HG03095 (cell line): ENCODE measurements at regions not wholly inside any gene's neighbourhood (a gene's known extent, or its start where the extent isn't known, plus 50 kb on each side); places are given as distances from the start of the nearest gene placed in this dataset.
"Not testable (repeated sequence)": the region's sequence is repeated elsewhere in the genome, so short reads cannot be mapped to it uniquely, and the experiment has no call there.

Experiments used
- ATAC-seq: cut with Tn5 transposase; IDR thresholded peaks from one replicate; pipeline ENCODE4 v1.9.1; 2021; ENCODE audit warnings: moderate library complexity; ENCODE audit not compliant: unreplicated experiment

GRCh38 chr10:106392778-106393177 is 771.7 kb downstream of the SORCS1 start:
- no peak for ATAC-seq

- ATAC-seq: no peak
Observed at GRCh38 chr10:106387063-106387462, 777.4 kb downstream of the SORCS1 start.

DNA sequence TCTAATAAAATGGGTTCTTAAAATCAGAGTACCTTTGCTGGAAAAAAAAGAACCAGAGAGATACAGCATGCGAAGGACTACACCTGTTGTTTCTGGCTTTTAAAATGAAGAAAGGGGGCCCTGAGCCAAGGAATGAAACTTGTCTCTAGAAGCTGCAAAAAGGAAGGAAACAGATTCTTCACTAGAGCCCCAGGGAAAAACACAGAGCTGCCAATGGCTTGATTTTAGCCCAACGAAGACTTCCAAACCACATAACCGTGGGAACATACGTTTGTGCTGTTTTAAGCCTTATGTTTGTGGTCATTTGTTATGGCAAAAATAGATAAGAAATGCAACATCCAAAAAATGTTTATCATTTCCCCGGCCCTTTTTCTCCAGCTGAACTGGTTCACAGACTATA is 780.0 kb downstream of the SORCS1 start:
- no peak for ATAC-seq

DNA sequence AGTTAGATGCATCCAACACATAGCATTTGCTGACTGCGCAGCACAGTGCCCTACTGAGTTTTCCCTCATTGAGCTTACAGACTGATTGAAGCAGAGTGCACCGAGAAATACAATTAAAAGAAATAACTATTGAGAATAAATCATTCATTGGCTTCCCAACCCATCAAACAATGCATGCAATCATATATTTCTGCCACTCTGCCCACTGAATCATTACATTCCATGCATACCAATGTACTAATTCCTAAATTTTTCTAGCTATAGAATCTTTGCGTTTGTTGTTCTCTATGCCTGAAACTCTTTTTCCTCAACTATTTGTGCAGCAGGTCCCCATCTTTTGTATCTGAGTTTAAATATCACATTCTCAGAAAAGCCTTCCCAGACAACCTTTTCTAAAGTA is 783.8 kb downstream of the SORCS1 start:
- no peak for ATAC-seq

DNA sequence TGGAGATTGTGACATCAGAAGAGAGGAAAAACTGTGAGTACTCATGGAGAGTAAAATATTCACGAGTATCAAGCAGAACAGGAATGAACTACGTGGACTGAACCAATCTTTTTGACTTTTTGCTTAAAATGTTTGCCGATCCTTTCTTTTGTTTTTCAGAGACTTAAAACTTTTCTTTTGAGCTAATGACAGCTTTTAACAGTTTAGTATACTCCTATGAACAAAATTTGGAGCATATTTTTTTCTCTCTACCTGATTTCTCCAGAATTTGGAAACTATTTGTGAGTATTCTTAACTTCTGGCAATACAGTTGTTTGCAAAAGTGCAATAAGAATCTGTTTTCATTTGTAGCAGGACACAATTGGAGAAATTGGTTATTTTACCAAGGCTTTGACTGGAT is 786.3 kb downstream of the SORCS1 start:
- no peak for ATAC-seq

DNA sequence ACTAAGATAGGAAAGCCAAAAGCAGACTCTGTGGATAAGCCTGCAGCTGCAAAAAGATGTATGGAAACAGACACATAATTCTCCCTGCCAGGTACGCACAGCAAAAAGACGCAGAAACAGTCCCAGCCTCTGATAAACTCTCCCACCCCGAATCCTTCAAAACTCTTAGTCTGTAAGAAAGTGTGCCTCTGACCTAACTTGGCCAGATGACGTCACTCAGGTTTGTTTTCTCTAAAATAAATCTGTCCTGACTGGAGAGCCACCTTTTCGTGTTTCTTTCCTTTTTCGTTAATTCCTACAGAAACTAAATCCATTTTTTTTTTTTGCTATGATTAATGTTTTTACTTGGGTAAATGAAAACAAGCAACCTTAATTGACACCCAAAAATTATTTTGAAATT is 793.8 kb downstream of the SORCS1 start:
- ATAC-seq: no peak

DNA sequence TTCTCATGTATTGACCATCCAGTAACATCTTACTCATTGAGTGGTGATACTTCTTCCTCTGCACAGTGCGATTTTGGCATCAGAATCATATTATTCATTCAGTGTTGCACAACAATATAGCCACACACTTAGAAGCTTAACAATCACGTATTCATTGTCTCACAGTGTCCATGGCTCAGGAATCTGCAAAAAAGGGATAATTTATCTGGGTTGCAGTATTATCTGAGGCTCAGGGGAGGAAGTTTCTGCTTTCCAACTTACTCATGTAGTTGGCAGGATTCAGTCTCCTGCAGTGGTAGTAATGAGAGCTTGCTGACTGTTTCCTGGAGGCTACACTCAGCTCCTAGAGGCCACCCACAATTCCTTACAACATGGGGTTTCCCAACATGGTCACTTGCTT is 803.6 kb downstream of the SORCS1 start:
- ATAC-seq: no peak

GRCh38 chr10:106355450-106355849 is 809.1 kb downstream of the SORCS1 start:
- no peak for ATAC-seq

GRCh38 chr10:106348933-106349332 is 815.6 kb downstream of the SORCS1 start:
- no peak for ATAC-seq

DNA sequence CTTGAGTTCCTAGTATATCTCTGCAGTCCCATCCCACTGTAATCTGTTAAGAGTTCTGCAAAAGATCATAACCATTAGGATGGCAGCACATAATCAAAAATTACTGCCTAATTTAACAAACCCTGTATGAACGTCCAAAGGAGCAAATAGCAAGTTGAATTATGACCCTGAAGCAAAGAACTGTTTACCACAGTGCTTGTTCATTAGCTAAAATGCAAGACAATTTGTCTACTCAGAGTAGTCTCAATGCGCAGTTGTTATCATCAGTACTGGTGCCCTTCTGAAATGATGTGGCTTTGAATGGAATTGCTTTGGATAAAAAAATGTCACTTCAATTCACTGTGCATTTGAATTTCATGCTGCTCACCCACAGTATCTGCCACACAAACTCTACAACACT is 817.0 kb downstream of the SORCS1 start:
- ATAC-seq: no peak

DNA sequence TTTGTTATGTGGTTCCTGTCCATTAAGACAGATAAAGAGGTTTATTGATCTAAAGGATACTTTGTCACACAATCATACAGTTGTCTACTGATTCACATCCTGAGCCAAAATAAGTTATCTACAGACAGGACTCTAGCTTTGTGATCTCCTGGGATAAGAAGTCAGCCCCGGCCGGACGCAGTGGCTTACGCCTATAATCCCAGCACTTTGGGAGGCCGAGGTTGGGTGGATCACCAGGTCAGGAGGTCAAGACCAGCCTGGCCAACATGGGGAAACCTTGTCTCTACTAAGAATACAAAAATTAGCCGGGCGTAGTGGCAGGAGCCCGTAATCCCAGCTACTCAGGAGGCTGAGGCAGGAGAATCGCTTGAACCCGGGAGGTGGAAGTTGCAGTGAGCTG is 821.0 kb downstream of the SORCS1 start:
- not testable (repeated sequence) for ATAC-seq

GRCh38 chr10:106341356-106341755 is 823.1 kb downstream of the SORCS1 start:
- no peak for ATAC-seq

DNA sequence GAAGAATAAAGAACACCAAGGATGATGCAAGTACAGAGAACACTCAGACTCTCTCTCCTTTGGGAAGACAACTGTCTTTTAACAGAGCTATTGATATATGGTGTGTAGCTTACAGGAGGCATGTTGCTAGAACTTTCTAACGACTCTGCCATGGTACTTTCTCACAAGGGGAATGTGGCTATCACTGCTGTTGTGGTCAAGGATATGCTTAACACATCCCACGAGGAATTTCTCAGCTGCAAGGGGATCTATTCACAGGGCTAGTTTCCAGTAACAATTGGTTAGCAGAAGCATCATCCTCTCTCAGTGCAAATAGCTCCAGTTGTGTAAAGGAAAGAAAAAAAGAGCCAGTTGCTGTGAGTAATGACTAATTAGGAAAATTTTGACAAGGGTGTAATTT is 826.0 kb downstream of the SORCS1 start:
- ATAC-seq: no peak

DNA sequence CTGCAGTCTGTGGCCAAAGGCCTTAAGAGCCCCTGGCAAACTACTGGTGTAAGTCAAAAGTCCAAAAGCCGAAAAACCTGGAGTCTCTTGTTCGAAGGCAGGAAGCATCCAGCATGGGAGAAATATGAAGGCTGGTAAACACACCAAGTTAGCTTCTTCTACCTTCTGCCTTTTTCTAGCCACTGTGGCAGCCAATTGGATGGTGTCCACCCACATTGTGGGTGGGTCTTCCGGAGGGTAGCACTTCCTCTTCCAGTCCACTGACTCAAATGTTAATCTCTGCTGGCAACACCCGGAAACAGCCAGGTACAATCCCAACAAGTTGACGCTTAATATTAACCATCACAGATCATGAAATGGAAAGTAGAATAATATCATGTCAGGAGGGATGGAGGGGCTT is 827.6 kb downstream of the SORCS1 start:
- no peak for ATAC-seq

GRCh38 chr10:106327747-106328146 is 836.8 kb downstream of the SORCS1 start:
- no peak for ATAC-seq

DNA sequence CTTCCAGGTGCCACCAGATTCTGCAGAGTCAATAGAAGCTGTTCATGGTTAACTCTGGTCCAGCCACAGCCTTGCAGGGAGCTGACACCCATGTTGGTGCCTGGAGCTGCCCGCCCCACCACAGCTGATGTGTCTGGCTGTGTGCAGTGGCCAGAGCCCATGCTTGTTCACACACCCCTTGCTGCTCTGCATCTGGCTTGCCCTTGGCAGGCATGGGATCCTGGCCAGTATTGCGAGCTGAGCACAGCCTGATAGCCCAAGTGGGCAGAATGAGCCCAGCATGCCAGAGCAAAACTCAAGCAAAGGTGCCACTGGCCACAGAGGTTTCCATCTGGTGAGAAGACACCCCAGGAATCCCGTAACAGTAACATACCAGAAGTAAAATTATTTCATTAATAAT is 843.6 kb downstream of the SORCS1 start:
- no peak for ATAC-seq

- ATAC-seq: no peak
Observed at GRCh38 chr10:106320078-106320477, 844.4 kb downstream of the SORCS1 start.

GRCh38 chr10:106317554-106317953 is 847.0 kb downstream of the SORCS1 start:
- no peak for ATAC-seq

DNA sequence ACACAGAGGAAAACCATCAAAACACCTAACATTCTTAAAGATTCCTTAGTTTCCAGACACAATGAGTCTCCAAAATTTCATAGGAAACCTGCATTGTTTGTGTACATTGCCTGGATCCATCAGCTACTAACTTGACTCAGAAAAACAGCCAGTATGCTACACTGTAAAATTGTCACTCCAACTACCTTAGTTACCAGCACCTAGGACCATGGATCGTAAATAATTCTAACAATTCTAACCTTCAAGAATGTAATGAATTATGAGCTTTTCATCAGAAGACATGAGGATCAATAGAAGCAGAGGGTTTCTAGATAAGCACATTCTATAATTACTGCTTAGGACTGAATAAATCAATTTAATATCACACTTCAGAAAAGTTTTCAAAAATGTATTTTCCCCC is 851.5 kb downstream of the SORCS1 start:
- no peak for ATAC-seq

GRCh38 chr10:106312087-106312486 is 852.4 kb downstream of the SORCS1 start:
- no peak for ATAC-seq

DNA sequence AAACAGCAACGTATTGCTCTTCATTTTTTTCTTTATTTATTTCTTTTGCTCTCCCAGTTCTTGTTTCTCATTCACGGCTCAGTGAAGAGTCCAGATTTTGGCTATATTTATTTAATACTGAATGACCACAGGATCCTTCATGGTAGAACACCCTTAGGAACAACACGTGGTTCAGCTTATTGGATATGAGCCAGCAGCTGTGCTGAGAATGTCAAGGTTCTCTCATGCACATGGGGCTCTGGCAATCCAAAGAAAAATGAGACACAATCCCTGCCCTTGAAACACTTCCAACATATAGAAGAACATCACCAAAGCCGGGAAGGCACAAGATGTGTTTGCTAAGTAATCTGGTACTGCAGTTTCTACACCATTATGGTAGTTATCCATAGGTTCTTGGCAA is 852.9 kb downstream of the SORCS1 start:
- ATAC-seq: no peak

- no peak for ATAC-seq
Observed at GRCh38 chr10:106310596-106310995, 853.9 kb downstream of the SORCS1 start.

DNA sequence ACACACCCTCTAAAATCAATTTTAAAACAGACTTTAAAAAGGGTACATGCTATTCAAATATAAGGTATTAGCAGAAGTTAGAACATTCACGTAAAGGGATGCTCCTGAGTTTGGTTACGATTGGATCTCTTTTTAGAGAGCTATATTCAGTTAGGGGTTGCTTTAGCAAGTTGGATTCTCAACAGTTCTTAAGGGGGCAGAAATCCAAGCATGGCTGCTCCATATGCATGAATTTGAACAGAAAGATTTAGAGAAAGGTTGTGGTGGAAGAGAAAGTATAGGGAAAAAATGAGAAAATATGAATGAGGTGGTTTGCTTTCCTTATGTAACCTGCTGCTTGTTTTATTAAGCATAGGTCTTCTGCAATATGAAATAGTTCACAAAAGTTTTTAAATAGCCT is 855.1 kb downstream of the SORCS1 start:
- no peak for ATAC-seq

GRCh38 chr10:106308284-106308683 is 856.2 kb downstream of the SORCS1 start:
- ATAC-seq: no peak
